SIG-M5 treated with dmso at 0.1 percent for 504 hours (cell line): ENCODE measurements at regions not wholly inside any gene's neighbourhood (a gene's known extent, or its start where the extent isn't known, plus 50 kb on each side); places are given as distances from the start of the nearest gene placed in this dataset.

Experiments used
- DNase-seq: peaks from one replicate; lab custom pipeline; 2025; ENCODE audit not compliant: unreplicated experiment; lab: John Stamatoyannopoulos, UW

DNA sequence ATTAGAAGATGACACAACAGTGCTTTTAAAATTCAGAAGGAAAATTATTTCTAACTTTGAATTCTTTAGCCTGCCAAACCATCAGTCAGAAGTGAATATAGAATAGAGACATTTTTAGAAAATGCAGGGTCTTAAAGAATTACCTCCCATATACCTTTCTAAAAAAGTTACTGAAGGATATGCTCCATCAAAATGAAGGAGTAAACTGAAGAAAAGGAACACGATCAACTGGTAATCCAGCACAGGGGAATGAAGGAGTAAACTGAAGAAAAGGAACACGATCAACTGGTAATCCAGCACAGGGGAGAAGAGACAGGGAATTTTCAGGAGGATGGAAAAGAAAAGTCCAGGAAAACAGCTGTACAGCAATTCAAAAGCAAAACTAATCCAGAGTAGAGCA is 75.4 kb upstream of the LDLRAD3 start:
- DNase-seq, result no peak

DNA sequence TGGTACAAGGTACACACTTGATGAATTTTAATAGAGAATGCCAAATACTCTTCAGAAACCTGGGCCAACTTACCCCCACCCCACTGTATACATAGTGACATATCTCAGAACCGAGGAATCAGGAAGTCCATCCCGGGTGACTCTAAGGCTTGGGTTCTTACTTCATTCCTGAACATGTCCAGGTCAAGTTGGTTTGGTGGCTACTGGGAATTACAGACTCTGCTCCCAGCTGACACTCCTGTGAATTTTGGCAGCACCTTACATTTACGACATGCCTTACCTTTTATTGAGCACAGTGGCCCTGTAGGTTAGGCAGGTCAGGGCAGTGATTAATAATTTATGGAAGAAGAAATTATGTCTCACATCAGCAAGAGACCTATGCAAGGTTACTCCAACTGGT is 70.1 kb upstream of the LDLRAD3 start:
- DNase-seq, result no peak

DNA sequence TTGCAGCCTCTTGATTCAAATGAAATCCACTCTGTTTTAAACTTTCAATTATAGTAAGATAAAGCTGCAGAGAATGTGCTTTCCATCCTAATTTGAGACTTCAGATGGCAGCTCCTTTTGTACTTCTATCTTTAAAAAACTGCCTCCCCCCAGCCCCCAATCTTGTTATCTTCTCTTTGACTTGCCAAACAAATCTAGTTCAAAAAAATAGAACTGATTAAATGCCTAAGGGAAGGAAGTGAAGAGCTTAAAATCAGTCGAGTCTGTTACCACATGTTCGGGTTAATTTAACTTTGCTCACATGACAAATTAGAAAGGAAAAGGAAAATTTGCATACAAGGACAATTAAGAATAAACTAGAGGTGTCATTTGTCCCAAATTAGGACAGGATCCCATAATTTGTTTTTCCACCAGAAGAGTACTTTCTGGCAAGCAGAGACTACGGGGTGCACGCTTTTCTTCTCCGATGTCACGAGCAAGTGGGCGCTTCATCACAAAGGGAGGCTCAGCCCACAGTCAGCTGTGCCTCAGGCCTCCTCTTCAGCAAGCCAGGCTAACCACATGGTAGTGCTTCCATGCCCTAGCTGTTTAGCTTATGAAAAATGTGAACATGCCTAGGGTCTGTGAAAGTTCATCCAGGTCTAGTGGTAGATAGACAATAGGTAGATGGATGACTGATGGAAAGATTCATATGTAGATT is 69.0 kb upstream of the LDLRAD3 start:
- DNase-seq, result no peak

DNA sequence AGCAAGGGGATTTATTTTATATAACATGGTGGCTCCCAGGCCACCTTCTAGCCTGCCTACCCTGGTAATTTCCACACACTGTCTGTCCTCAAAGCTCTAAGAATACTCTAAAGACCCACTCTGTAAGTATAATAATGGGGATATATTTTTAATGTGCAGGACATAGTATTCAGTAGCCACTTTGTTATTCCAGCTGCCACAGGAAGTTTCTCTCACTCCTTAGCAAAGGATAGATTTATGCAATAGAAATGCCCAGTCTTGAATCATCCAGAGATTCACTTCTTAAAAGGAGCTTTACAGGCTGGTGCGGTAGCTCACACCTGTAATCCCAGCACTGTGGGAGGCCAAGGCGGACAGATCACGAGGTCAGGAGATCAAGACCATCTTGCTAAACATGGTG is 68.4 kb upstream of the LDLRAD3 start:
- no peak for DNase-seq

DNA sequence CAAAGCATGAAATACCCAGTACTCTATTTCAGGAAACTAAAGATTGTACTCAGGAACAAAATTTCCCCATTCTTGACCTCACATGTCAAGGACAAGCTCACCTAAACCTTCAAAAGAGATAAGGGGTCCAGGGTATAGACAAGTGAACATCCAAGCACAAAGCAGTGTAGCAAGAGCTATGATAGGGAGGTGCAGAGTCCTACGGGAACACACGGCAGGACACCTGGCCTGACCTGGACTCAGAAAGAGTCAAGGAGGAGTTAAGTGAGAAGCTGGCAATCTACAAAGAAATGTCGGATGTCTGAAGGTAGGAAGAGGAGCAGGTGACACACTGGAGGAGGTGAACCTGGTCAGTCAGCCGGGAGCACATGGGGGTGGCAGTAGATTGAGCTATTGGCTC is 67.1 kb upstream of the LDLRAD3 start:
- DNase-seq, result no peak

DNA sequence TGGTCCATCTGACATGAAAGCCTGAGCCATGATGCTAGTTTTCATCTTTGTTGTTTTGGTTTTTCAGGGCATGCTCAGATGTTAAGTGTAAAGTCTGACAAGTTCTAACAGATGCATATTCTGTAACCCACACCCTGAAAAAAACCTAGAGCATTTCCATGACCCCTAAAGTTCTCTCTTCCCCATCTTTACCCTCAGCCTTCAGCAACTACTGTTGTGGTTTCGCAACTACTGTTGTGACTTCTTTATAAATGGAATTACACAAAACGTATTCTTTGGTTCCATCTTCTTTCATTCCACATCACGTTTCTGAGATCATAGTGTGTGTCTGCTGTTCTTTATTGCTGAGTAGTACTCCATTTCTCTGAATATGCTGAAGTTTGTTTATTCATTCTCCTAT is 65.1 kb upstream of the LDLRAD3 start:
- peak; percentile 75 for DNase-seq

DNA sequence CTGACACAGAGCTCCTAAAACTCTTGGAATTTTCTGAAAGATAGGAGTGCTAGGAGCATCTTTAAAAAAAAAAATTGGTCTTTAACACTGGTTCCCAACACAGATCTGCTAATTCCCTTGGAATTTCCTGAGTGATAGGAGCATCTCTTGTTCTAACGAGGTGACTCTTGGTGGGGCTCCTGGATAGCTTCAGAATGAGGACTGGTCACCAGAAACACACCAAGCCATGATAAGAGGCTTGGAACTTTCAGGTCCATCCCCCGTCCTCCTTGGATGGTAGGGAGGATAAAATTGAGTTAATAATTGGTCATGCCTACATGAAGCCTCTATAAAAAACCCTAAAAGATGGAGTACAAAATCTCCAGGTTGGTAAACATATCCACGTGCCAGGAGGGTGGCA is 64.5 kb upstream of the LDLRAD3 start:
- DNase-seq, result no peak

DNA sequence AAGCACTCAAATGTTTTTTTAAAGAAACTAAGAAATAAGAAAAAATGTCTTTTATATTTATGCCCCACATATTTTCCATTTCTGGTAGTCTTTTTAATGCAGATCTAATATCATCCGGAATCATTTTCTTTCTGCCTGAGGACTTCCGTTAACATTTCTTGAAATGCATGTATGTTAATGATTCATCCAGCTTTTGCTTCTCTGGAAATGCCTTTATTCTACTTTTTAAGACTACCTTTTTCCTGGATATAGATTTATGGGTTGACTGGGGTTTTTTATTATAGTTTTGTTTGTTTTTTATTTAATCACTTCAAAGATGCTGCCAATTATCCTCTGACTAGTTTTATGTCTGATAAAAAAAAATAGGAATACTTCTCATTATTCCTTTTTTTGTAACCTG is 57.1 kb upstream of the LDLRAD3 start:
- no peak for DNase-seq

DNA sequence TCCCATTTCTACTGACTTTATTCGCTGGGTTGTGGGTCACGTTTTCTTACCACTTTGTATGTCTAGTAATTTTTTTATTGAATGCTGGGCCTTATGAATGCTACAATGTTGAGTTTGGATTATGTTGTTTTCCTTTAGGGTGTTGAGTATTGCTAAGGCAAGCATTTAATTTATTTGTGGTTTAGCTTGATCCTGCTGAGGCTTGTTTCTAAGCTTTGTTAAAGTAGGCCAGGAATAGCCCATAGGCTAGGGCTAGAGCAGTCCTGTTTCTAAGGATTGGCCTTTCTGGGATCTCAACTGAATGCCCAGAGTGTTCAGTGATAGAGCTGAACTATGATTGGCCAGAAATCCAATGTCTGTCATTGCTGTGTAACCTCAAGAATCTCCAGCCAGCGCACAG is 56.1 kb upstream of the LDLRAD3 start:
- no peak for DNase-seq

DNA sequence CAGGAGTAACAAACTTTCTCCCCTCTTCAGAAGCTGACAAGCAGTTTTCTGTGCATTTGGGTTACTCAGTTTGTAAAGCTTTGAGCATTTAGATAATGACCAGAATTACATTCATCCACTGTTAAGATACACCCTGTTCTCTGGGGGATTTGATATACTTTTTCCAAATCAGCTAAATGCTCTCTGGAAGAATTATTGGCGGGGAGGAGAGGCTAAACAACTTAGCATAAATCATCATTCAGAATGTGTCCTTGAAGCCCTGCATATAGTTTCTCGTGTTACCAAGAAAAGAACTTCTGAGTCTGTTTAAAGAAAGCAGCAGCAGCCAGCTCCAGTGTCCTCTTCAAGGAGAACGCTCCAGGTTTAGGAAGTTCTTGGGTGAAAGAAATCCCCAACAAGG is 54.9 kb upstream of the LDLRAD3 start:
- no peak for DNase-seq

DNA sequence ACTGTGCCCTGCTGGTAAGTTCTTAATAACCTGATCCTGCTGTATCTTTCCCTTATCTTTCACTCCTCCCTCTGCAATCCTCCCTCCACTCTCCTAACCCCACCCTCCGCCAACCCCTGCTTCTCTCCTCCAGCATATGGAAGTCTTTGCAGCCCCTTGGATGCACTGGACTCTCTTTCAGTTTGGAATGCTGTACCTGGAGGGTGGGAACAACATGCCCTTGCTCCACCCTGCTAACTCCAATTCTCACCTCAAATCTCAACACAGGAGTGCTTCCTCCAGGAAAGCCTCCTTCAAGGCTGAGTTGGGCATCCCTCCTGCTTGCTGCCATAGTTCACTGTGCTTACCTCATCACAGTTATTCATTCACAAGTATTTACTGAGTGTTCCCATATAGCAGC is 52.8 kb upstream of the LDLRAD3 start:
- no peak for DNase-seq

DNA sequence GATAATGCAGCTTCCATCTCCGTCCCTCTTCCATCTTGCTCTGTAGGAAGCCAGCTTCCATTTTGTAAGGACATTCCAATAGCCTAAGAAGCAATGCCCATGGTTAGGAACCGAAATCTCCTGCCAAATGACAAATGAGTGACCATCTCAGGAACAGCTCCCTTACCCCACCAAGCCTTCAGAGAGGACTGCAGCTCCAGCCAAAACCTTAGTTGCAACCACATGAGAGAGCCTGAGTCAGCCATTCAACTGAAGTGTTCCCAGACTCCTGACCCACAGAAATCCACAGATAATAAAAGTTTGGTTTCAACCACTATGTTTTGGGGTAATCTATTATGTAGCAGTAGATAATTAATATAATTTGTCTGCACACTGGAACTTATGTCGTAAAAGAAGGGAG is 51.7 kb upstream of the LDLRAD3 start:
- DNase-seq, result no peak

DNA sequence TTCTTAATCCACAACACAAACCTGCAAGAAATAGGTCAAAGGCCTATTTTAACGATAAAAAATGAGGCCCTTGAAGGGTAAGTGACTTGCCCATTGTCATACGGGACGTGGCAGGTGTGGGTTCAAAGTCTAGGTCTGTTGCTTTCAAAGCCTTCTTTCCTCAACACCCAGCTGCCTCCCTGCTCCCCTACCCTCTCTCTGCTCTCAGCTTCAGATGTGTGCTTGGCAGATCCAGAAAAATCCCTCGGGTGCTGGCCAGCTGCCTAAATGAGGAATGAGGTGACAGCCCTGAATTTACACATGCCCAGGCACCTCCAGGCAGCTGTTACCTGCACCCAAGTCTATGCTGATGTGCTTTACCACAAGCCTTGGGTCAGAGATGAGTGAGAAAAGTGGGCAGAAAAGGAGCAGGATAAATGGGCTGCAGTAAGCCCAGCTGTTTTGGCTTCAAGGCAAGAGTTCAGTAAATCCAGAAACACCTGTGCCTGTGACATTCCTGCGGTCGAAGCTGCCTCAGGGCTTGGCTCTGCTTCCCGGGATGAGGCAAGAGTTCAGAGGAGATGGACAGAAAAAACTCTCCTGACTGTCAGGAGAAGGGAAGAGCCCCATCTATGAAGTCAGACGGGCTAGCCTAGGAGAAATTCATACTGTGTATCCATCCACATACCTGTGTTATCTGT is 49.9 kb upstream of the LDLRAD3 start:
- no peak for DNase-seq
